HepG2 (cell line): ENCODE measurements at regions not wholly inside any gene's neighbourhood (a gene's known extent, or its start where the extent isn't known, plus 50 kb on each side); places are given as distances from the start of the nearest gene placed in this dataset.

ENCODE experiments used
- CAMTA2 ChIP-seq: sonication (generic); formaldehyde crosslinking; IDR thresholded peaks from 2 replicates; pipeline ENCODE4 v1.4.0; 2020; ENCODE audit warnings: mild to moderate bottlenecking, missing genetic modification reagents, borderline replicate concordance
- FOXM1 ChIP-seq: sonication (generic); formaldehyde crosslinking; IDR thresholded peaks from 2 replicates; pipeline ENCODE4 v1.5.0; 2020; ENCODE audit warnings: missing genetic modification reagents
- HOXA7 ChIP-seq: sonication (generic); formaldehyde crosslinking; IDR thresholded peaks from 2 replicates; pipeline ENCODE4 v1.8.1; 2022; ENCODE audit warnings: mild to moderate bottlenecking, missing genetic modification reagents, moderate library complexity
- KAT8 ChIP-seq: IDR thresholded peaks from 2 replicates; pipeline ENCODE4 v1.6.1; 2016; ENCODE audit warnings: missing genetic modification reagents, missing compliant biosample characterization
- KMT2B ChIP-seq: IDR thresholded peaks from 2 replicates; pipeline ENCODE4 v1.6.1; 2016; ENCODE audit warnings: missing genetic modification reagents, missing compliant biosample characterization
- MATR3 ChIP-seq: sonication (generic); formaldehyde crosslinking; IDR thresholded peaks from 2 replicates; pipeline ENCODE4 v1.4.0; 2020; ENCODE audit warnings: missing genetic modification reagents
- NR2F1 ChIP-seq, 2 experiments: fragments of 450-650 bp in 1 of 2; formaldehyde crosslinking in 1 of 2; IDR thresholded peaks; 2 replicates each; pipeline versions ENCODE4 v1.5.0 to v1.6.1; 2016 to 2020; ENCODE audit warnings: mild to moderate bottlenecking in 1 of 2, missing compliant biosample characterization in 1 of 2, missing genetic modification reagents in 1 of 2, moderate library complexity in 1 of 2
- REL ChIP-seq: sonication (generic); formaldehyde crosslinking; conservative IDR thresholded peaks from 2 replicates; pipeline ENCODE4 v1.8.0; 2022; ENCODE audit warnings: mild to moderate bottlenecking, missing genetic modification reagents, moderate library complexity
- SCMH1 ChIP-seq: sonication (generic); formaldehyde crosslinking; IDR thresholded peaks from 2 replicates; pipeline ENCODE4 v1.9.0; 2021; ENCODE audit warnings: missing genetic modification reagents, mild to moderate bottlenecking, borderline replicate concordance
- TARDBP ChIP-seq: sonication (generic); formaldehyde crosslinking; IDR thresholded peaks from 2 replicates; pipeline ENCODE4 v1.8.0; 2022; ENCODE audit warnings: mild to moderate bottlenecking, missing genetic modification reagents
- ZNF205 ChIP-seq: IDR thresholded peaks from 2 replicates; pipeline ENCODE4 v1.6.1; 2018; ENCODE audit warnings: missing biosample characterization, missing genetic modification reagents
- ZNF235 ChIP-seq: sonication (generic); formaldehyde crosslinking; IDR thresholded peaks from 2 replicates; pipeline ENCODE4 v1.8.1; 2023; ENCODE audit warnings: mild to moderate bottlenecking, missing genetic modification reagents, borderline replicate concordance
- ZNF292 ChIP-seq: sonication (generic); formaldehyde crosslinking; IDR thresholded peaks from 2 replicates; pipeline ENCODE4 v1.8.1; 2022; ENCODE audit warnings: mild to moderate bottlenecking, low read depth, missing genetic modification reagents, borderline replicate concordance
- ZNF33B ChIP-seq: sonication (generic); formaldehyde crosslinking; IDR thresholded peaks from 2 replicates; pipeline ENCODE4 v1.5.1; 2020; ENCODE audit warnings: mild to moderate bottlenecking, missing genetic modification reagents
- ZNF589 ChIP-seq: sonication (generic); formaldehyde crosslinking; conservative IDR thresholded peaks from 2 replicates; pipeline ENCODE4 v1.8.0; 2022; ENCODE audit warnings: mild to moderate bottlenecking, moderate library complexity, missing genetic modification reagents
- ZNF644 ChIP-seq: IDR thresholded peaks from 2 replicates; pipeline ENCODE4 v1.6.1; 2016; ENCODE audit warnings: low read depth
- ZNF678 ChIP-seq: sonication (generic); formaldehyde crosslinking; IDR thresholded peaks from 2 replicates; pipeline ENCODE4 v1.4.0; 2020; ENCODE audit warnings: mild to moderate bottlenecking, missing genetic modification reagents
- ZNF879 ChIP-seq: sonication (generic); formaldehyde crosslinking; IDR thresholded peaks from 2 replicates; pipeline ENCODE4 v1.8.1; 2023; ENCODE audit warnings: missing genetic modification reagents
- TF ChIP-seq, protein P1 (sequence below): sonication (generic); formaldehyde crosslinking; IDR thresholded peaks from 2 replicates; pipeline ENCODE4 v1.4.0; 2020; ENCODE audit warnings: mild to moderate bottlenecking, missing genetic modification reagents
- TF ChIP-seq, protein P2 (sequence below): sonication (generic); formaldehyde crosslinking; IDR thresholded peaks from 2 replicates; pipeline ENCODE4 v1.4.0; 2020; ENCODE audit warnings: missing genetic modification reagents
- TF ChIP-seq, protein P3 (sequence below): sonication (generic); formaldehyde crosslinking; IDR thresholded peaks from 2 replicates; pipeline ENCODE4 v1.4.0; 2020; ENCODE audit warnings: missing genetic modification reagents
- TF ChIP-seq, protein P4 (sequence below): sonication (generic); formaldehyde crosslinking; IDR thresholded peaks from 2 replicates; pipeline ENCODE4 v1.4.0; 2020; ENCODE audit warnings: missing genetic modification reagents

DNA sequence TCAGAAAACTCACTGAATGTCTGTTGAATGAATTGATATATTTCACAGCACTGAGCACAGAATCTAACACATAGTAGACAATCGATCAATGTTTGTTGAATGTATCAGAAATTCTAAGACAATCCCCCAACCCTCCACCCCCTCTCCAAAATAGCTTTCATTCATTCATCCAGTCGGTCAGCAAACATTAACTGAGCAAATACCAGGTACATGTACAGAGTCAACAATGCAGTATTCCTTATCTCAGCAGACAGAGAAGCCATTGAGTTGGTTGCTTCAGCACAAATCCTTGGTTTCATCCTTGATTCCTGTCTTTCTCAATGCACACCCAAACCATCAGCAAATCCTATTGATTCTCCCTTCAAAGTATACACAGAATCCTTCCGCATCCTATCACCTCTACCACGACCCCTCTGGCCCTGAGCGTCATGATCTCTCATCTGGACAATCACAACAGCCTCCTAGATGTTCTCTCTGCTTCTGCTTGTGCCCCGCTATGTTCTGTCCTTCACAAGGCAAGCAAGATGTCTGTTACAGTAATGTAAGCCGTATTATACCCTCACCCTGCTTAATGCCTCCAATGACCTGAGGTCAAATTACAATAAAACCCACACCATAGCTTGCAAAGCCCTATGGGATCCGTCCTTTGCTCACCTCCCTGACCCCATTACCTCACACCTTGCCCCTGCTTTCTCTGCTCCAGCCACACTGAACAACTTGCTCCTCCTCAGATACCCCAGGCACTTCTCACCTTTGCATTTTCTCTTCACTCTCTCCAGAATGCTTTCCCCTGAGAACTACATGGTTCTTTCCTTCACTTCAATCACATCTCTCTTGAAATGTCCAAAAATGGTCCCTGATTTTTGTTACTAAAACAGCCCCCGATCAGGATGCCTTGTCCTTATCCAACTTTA, 738.1 kb upstream of the TBX3 start (continued):
- TF ChIP-seq ZNF644 = peak; percentile 60; the same call in 1 of the 2 replicates
- no peak for TF ChIP-seq ZNF678
- TF ChIP-seq, protein P1, sequence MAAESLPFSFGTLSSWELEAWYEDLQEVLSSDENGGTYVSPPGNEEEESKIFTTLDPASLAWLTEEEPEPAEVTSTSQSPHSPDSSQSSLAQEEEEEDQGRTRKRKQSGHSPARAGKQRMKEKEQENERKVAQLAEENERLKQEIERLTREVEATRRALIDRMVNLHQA (CRISPR knock-in tag) = no peak
- TF ChIP-seq SCMH1 (CRISPR knock-in tag) = no peak
- no peak for TF ChIP-seq MATR3 (CRISPR knock-in tag)
- TF ChIP-seq ZNF879 (CRISPR knock-in tag) = no peak
- TF ChIP-seq KMT2B = no peak
- no peak for TF ChIP-seq CAMTA2 (CRISPR knock-in tag)
- TF ChIP-seq HOXA7 (CRISPR knock-in tag) = no peak
- TF ChIP-seq ZNF589 = no peak; the same call in 1 of the 2 replicates
- peak; percentile 83 for TF ChIP-seq TARDBP (CRISPR knock-in tag)
- no peak for TF ChIP-seq REL (CRISPR knock-in tag)
- peak; percentile 43; the same call in 1 of the 2 replicates for TF ChIP-seq KAT8
- TF ChIP-seq FOXM1 (CRISPR knock-in tag) = no peak
- TF ChIP-seq, protein P2, sequence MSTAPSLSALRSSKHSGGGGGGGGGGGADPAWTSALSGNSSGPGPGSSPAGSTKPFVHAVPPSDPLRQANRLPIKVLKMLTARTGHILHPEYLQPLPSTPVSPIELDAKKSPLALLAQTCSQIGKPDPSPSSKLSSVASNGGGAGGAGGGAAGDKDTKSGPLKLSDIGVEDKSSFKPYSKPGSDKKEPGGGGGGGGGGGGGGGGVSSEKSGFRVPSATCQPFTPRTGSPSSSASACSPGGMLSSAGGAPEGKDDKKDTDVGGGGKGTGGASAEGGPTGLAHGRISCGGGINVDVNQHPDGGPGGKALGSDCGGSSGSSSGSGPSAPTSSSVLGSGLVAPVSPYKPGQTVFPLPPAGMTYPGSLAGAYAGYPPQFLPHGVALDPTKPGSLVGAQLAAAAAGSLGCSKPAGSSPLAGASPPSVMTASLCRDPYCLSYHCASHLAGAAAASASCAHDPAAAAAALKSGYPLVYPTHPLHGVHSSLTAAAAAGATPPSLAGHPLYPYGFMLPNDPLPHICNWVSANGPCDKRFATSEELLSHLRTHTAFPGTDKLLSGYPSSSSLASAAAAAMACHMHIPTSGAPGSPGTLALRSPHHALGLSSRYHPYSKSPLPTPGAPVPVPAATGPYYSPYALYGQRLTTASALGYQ = peak; percentile 98
- no peak; the same call in 1 of the 2 replicates for TF ChIP-seq ZNF33B (CRISPR knock-in tag)
- TF ChIP-seq ZNF235 (CRISPR knock-in tag) = no peak
- TF ChIP-seq ZNF205 (CRISPR knock-in tag) = 0 out of 2 replicates have a peak, but pooled peaks have one; percentile 37
- TF ChIP-seq, protein P3, sequence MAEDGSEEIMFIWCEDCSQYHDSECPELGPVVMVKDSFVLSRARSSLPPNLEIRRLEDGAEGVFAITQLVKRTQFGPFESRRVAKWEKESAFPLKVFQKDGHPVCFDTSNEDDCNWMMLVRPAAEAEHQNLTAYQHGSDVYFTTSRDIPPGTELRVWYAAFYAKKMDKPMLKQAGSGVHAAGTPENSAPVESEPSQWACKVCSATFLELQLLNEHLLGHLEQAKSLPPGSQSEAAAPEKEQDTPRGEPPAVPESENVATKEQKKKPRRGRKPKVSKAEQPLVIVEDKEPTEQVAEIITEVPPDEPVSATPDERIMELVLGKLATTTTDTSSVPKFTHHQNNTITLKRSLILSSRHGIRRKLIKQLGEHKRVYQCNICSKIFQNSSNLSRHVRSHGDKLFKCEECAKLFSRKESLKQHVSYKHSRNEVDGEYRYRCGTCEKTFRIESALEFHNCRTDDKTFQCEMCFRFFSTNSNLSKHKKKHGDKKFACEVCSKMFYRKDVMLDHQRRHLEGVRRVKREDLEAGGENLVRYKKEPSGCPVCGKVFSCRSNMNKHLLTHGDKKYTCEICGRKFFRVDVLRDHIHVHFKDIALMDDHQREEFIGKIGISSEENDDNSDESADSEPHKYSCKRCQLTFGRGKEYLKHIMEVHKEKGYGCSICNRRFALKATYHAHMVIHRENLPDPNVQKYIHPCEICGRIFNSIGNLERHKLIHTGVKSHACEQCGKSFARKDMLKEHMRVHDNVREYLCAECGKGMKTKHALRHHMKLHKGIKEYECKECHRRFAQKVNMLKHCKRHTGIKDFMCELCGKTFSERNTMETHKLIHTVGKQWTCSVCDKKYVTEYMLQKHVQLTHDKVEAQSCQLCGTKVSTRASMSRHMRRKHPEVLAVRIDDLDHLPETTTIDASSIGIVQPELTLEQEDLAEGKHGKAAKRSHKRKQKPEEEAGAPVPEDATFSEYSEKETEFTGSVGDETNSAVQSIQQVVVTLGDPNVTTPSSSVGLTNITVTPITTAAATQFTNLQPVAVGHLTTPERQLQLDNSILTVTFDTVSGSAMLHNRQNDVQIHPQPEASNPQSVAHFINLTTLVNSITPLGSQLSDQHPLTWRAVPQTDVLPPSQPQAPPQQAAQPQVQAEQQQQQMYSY (CRISPR knock-in tag) = peak; percentile 34; the same call in 1 of the 2 replicates
- TF ChIP-seq, protein P4, sequence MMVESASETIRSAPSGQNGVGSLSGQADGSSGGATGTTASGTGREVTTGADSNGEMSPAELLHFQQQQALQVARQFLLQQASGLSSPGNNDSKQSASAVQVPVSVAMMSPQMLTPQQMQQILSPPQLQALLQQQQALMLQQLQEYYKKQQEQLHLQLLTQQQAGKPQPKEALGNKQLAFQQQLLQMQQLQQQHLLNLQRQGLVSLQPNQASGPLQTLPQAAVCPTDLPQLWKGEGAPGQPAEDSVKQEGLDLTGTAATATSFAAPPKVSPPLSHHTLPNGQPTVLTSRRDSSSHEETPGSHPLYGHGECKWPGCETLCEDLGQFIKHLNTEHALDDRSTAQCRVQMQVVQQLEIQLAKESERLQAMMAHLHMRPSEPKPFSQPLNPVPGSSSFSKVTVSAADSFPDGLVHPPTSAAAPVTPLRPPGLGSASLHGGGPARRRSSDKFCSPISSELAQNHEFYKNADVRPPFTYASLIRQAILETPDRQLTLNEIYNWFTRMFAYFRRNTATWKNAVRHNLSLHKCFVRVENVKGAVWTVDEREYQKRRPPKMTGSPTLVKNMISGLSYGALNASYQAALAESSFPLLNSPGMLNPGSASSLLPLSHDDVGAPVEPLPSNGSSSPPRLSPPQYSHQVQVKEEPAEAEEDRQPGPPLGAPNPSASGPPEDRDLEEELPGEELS (CRISPR knock-in tag) = peak; percentile 98
- TF ChIP-seq NR2F1 (CRISPR knock-in tag; IDR thresholded peaks at IDR 0.05) = peak; percentile 61 to 69; a peak in 3 of 4 replicates
- peak; percentile 87; the same call in 1 of the 2 replicates for TF ChIP-seq ZNF292 (CRISPR knock-in tag)
